GM12878 (cell line): ENCODE measurements at regions not wholly inside any gene's neighbourhood (a gene's known extent, or its start where the extent isn't known, plus 50 kb on each side); places are given as distances from the start of the nearest gene placed in this dataset.

Experiments
- BCL11A ChIP-seq: IDR thresholded peaks from 2 replicates; pipeline ENCODE4 v1.6.1; 2011; ENCODE audit warnings: low read depth, low read length
- BRCA1 ChIP-seq: IDR thresholded peaks from 2 replicates; pipeline ENCODE4 v1.6.1; 2011; ENCODE audit warnings: low read depth, low read length, improper control_type of control experiment
- CHD2 ChIP-seq: IDR thresholded peaks from 2 replicates; pipeline ENCODE4 v1.6.1; 2011; ENCODE audit warnings: low read depth, low read length, improper control_type of control experiment, borderline replicate concordance
- CREB1 ChIP-seq: IDR thresholded peaks from 2 replicates; pipeline ENCODE4 v1.6.1; 2012; ENCODE audit warnings: low read depth, mild to moderate bottlenecking, inconsistent platforms
- NBN ChIP-seq: fragments of 450-650 bp; IDR thresholded peaks from 2 replicates; pipeline ENCODE4 v1.6.1; 2016
- SMARCA5 ChIP-seq: fragments of 450-650 bp; IDR thresholded peaks from 2 replicates; pipeline ENCODE4 v1.6.1; 2017; ENCODE audit warnings: mild to moderate bottlenecking
- TF ChIP-seq, protein P1 (sequence below): fragments of 450-650 bp; IDR thresholded peaks from 2 replicates; pipeline ENCODE4 v1.6.1; 2017; ENCODE audit warnings: mild to moderate bottlenecking, low read depth, inconsistent platforms; ENCODE audit not compliant: poor library complexity, severe bottlenecking
- TF ChIP-seq, protein P2 (sequence below): fragments of 450-650 bp; IDR thresholded peaks from 2 replicates; pipeline ENCODE4 v1.6.1; 2018; ENCODE audit warnings: borderline replicate concordance, mild to moderate bottlenecking; ENCODE audit not compliant: partially characterized antibody
- TF ChIP-seq, protein P3 (sequence below), 3 experiments: IDR thresholded peaks in 2 of 3; conservative IDR thresholded peaks in 1 of 3; 2 replicates each; pipeline ENCODE4 v1.5.1; 2011; ENCODE audit warnings: low read depth in 3 of 3, low read length in 3 of 3, mild to moderate bottlenecking in 3 of 3, control low read depth in 2 of 3, moderate library complexity in 2 of 3, inconsistent platforms in 1 of 3, mixed read lengths in 1 of 3; ENCODE audit not compliant: control insufficient read depth in 2 of 3, insufficient read depth in 1 of 3; ENCODE audit errors: extremely low read depth in 1 of 3

DNA sequence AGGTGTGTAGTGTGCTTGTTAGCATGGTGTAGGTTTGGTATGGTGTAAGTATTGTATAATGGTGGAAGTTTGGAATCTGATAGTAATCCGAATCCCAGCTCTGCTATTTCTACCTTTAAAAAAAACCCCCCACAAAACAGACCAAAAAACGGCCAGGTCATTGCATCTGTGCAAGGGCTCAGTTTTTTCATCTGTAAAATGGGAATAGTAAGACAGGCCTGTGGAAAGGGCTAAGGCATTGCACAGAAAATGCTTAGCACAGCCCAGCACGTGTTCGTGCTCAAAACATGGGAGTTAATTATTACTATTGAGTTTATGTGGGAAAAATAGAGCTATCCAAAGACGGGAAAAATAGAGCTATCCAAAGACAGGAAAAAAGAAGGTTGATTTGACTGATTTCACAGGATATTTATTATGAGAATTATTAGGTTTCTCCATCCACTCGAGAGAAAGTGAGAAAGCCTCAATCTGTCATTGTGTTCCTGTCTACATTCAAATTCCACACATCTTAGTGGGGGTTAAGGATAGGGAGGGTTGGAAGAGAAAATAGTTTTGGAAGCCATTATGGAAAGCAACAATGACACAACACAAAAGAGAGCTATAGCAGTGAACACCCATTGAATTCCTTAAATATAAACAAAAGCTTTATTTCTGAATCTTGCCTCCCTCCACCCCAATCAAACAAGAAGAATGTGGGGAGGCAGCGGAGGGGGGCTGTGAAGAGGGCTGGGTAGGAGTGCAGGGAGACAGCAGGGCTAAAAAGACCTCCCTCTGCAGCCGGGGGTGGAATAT is 126.8 kb upstream of the MAX start:
- no peak for TF ChIP-seq BCL11A
- TF ChIP-seq CHD2 = no peak
- no peak; the same call in 1 of the 2 replicates for TF ChIP-seq SMARCA5
- no peak for TF ChIP-seq CREB1
- TF ChIP-seq NBN = no peak
- TF ChIP-seq, protein P1, sequence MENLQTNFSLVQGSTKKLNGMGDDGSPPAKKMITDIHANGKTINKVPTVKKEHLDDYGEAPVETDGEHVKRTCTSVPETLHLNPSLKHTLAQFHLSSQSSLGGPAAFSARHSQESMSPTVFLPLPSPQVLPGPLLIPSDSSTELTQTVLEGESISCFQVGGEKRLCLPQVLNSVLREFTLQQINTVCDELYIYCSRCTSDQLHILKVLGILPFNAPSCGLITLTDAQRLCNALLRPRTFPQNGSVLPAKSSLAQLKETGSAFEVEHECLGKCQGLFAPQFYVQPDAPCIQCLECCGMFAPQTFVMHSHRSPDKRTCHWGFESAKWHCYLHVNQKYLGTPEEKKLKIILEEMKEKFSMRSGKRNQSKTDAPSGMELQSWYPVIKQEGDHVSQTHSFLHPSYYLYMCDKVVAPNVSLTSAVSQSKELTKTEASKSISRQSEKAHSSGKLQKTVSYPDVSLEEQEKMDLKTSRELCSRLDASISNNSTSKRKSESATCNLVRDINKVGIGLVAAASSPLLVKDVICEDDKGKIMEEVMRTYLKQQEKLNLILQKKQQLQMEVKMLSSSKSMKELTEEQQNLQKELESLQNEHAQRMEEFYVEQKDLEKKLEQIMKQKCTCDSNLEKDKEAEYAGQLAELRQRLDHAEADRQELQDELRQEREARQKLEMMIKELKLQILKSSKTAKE = no peak
- TF ChIP-seq BRCA1 = no peak
- TF ChIP-seq, protein P2, sequence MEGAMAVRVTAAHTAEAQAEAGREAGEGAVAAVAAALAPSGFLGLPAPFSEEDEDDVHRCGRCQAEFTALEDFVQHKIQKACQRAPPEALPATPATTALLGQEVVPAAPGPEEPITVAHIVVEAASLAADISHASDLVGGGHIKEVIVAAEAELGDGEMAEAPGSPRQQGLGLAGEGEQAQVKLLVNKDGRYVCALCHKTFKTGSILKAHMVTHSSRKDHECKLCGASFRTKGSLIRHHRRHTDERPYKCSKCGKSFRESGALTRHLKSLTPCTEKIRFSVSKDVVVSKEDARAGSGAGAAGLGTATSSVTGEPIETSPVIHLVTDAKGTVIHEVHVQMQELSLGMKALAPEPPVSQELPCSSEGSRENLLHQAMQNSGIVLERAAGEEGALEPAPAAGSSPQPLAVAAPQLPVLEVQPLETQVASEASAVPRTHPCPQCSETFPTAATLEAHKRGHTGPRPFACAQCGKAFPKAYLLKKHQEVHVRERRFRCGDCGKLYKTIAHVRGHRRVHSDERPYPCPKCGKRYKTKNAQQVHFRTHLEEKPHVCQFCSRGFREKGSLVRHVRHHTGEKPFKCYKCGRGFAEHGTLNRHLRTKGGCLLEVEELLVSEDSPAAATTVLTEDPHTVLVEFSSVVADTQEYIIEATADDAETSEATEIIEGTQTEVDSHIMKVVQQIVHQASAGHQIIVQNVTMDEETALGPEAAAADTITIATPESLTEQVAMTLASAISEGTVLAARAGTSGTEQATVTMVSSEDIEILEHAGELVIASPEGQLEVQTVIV = no peak
- TF ChIP-seq, protein P3, sequence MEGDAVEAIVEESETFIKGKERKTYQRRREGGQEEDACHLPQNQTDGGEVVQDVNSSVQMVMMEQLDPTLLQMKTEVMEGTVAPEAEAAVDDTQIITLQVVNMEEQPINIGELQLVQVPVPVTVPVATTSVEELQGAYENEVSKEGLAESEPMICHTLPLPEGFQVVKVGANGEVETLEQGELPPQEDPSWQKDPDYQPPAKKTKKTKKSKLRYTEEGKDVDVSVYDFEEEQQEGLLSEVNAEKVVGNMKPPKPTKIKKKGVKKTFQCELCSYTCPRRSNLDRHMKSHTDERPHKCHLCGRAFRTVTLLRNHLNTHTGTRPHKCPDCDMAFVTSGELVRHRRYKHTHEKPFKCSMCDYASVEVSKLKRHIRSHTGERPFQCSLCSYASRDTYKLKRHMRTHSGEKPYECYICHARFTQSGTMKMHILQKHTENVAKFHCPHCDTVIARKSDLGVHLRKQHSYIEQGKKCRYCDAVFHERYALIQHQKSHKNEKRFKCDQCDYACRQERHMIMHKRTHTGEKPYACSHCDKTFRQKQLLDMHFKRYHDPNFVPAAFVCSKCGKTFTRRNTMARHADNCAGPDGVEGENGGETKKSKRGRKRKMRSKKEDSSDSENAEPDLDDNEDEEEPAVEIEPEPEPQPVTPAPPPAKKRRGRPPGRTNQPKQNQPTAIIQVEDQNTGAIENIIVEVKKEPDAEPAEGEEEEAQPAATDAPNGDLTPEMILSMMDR (IDR thresholded peaks at IDR 0.05 in 2 of 3, conservative IDR thresholded peaks at IDR 0.05 in 1 of 3; ENCODE audit: control insufficient read depth in 2 of 3, extremely low read depth in 1 of 3, insufficient read depth in 1 of 3, low read depth in 3 of 3, low read length in 3 of 3) = no peak
